ENCODE measurements at regions not wholly inside any gene's neighbourhood (a gene's known extent, or its start where the extent isn't known, plus 50 kb on each side); places are given as distances from the start of the nearest gene placed in this dataset.

- Histone ChIP-seq H3K36me3 (ENCODE audit: control insufficient read depth in 4 of 4, insufficient read depth in 4 of 4, low read length in 4 of 4) (no peaks in the 10 kb centered on the region), H3K9me3 (ENCODE audit: control insufficient read depth in 4 of 4, insufficient read depth in 3 of 4, low read length in 3 of 4) (no peaks in the 10 kb centered on the region), H3K27me3 (ENCODE audit: control insufficient read depth in 3 of 3, insufficient read depth in 3 of 3, low read length in 2 of 3) (peaks cover 0 to 3% (median 0%) of the 10 kb centered on the region in 3 donors), H3K27ac (ENCODE audit: low read depth in 1 of 2, low read length in 1 of 2) (no peak overlapping the region), H3K4me3 (no peak overlapping the region), H3K9ac (ENCODE audit: insufficient read depth in 1 of 2, low read length in 2 of 2) (no peak overlapping the region), H3K4me1 (ENCODE audit: control insufficient read depth in 5 of 5, insufficient read depth in 5 of 5, low read length in 5 of 5) (no peaks in the 10 kb centered on the region)
- no peak for DNase-seq
- TF ChIP-seq CTCF (IDR thresholded peaks at IDR 0.05; ENCODE audit: control extremely low read depth, extremely low read depth): no peak
- no peak for ATAC-seq (ENCODE audit: insufficient read depth, low FRiP score)
- WGBS, 2 donors: 79 to 91% methylated on average over 4 of the region's 4 CpGs
Measured at GRCh38 chr12:46674800-46675199, 151.0 kb downstream of the SLC38A4 start.

- no peaks in the 10 kb centered on the region for H3K36me3 ChIP-seq (ENCODE audit: control insufficient read depth in 4 of 4, insufficient read depth in 4 of 4, low read length in 4 of 4)
- no peaks in the 10 kb centered on the region for H3K9me3 ChIP-seq (ENCODE audit: control insufficient read depth in 4 of 4, insufficient read depth in 3 of 4, low read length in 3 of 4)
- H3K27me3 ChIP-seq (ENCODE audit: control insufficient read depth in 3 of 3, insufficient read depth in 3 of 3, low read length in 2 of 3): peaks cover 0 to 3% (median 0%) of the 10 kb centered on the region in 3 donors
- H3K27ac ChIP-seq (ENCODE audit: low read depth in 1 of 2, low read length in 1 of 2): no peak overlapping the region
- no peak overlapping the region for H3K9ac ChIP-seq (ENCODE audit: insufficient read depth in 1 of 2, low read length in 2 of 2)
- no peak for ATAC-seq (ENCODE audit: insufficient read depth, low FRiP score)
- no peak overlapping the region for H3K4me3 ChIP-seq
- WGBS, 2 donors: 58 to 76% methylated on average over 1 of the region's 1 CpG
- DNase-seq: no peak
- H3K4me1 ChIP-seq (ENCODE audit: control insufficient read depth in 5 of 5, insufficient read depth in 5 of 5, low read length in 5 of 5): no peaks in the 10 kb centered on the region
- TF ChIP-seq CTCF (IDR thresholded peaks at IDR 0.05; ENCODE audit: control extremely low read depth, extremely low read depth): no peak
Measured at GRCh38 chr12:46674129-46674528, 151.7 kb downstream of the SLC38A4 start.

GRCh38 chr12:46671102-46671501 is 154.7 kb downstream of the SLC38A4 start:
- DNase-seq (peak in 2 of 3 donors; percentile 23 to 63), ATAC-seq (ENCODE audit: insufficient read depth, low FRiP score) (no peak)
- Histone ChIP-seq H3K9me3 (ENCODE audit: control insufficient read depth in 4 of 4, insufficient read depth in 3 of 4, low read length in 3 of 4) (no peaks in the 10 kb centered on the region), H3K4me3 (no peak overlapping the region), H3K36me3 (ENCODE audit: control insufficient read depth in 4 of 4, insufficient read depth in 4 of 4, low read length in 4 of 4) (no peaks in the 10 kb centered on the region), H3K27ac (ENCODE audit: low read depth in 1 of 2, low read length in 1 of 2) (no peak overlapping the region), H3K4me1 (ENCODE audit: control insufficient read depth in 5 of 5, insufficient read depth in 5 of 5, low read length in 5 of 5) (no peaks in the 10 kb centered on the region), H3K9ac (ENCODE audit: insufficient read depth in 1 of 2, low read length in 2 of 2) (no peak overlapping the region), H3K27me3 (ENCODE audit: control insufficient read depth in 3 of 3, insufficient read depth in 3 of 3, low read length in 2 of 3) (no peaks in the 10 kb centered on the region)
- no peak for TF ChIP-seq CTCF (IDR thresholded peaks at IDR 0.05; ENCODE audit: control extremely low read depth, extremely low read depth)
- WGBS, 2 donors: 77 to 84% methylated on average over 2 of the region's 2 CpGs

GRCh38 chr12:46670636-46671035 is 155.2 kb downstream of the SLC38A4 start:
- 88 to 94% methylated on average over 1 of the region's 1 CpG for WGBS, 2 donors
- Histone ChIP-seq H3K36me3 (ENCODE audit: control insufficient read depth in 4 of 4, insufficient read depth in 4 of 4, low read length in 4 of 4) (no peaks in the 10 kb centered on the region), H3K4me1 (ENCODE audit: control insufficient read depth in 5 of 5, insufficient read depth in 5 of 5, low read length in 5 of 5) (no peaks in the 10 kb centered on the region), H3K9me3 (ENCODE audit: control insufficient read depth in 4 of 4, insufficient read depth in 3 of 4, low read length in 3 of 4) (no peaks in the 10 kb centered on the region), H3K9ac (ENCODE audit: insufficient read depth in 1 of 2, low read length in 2 of 2) (no peak overlapping the region), H3K27me3 (ENCODE audit: control insufficient read depth in 3 of 3, insufficient read depth in 3 of 3, low read length in 2 of 3) (no peaks in the 10 kb centered on the region), H3K27ac (ENCODE audit: low read depth in 1 of 2, low read length in 1 of 2) (no peak overlapping the region), H3K4me3 (no peak overlapping the region)
- TF ChIP-seq CTCF (IDR thresholded peaks at IDR 0.05; ENCODE audit: control extremely low read depth, extremely low read depth): no peak
- no peak for DNase-seq
- no peak for ATAC-seq (ENCODE audit: insufficient read depth, low FRiP score)
